ENCODE measurements at regions not wholly inside any gene's neighbourhood (a gene's known extent, or its start where the extent isn't known, plus 50 kb on each side); places are given as distances from the start of the nearest gene placed in this dataset.

DNA sequence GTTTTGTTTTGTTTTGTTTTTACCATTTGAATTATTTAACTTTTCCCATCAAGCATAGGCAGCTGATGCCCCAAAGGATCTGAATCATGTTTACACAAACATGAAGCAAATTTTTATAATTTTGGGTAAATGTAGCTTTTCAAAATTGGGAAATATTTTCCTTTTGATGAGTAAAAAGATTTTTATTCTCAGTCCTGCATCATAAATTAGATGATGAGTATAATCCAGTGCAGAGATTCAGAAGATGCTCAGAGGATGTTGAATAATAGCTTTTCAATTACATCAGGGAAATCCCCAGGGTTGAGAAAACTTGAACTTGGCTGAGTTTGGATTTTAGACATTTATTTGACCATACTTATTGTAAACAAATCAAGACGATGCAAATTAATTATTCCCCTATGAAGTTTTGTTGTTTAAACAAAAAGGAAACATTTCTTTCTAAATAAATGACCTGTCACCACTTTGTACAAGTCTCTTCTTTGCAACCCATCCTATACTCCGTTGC, 121.7 kb downstream of the FAM204A start:
- no peak for ATAC-seq
- CTCF ChIA-PET: no interaction called here
- intact Hi-C loops (cut with micrococcal nuclease): no loop called here
- TF ChIP-seq, protein P1, sequence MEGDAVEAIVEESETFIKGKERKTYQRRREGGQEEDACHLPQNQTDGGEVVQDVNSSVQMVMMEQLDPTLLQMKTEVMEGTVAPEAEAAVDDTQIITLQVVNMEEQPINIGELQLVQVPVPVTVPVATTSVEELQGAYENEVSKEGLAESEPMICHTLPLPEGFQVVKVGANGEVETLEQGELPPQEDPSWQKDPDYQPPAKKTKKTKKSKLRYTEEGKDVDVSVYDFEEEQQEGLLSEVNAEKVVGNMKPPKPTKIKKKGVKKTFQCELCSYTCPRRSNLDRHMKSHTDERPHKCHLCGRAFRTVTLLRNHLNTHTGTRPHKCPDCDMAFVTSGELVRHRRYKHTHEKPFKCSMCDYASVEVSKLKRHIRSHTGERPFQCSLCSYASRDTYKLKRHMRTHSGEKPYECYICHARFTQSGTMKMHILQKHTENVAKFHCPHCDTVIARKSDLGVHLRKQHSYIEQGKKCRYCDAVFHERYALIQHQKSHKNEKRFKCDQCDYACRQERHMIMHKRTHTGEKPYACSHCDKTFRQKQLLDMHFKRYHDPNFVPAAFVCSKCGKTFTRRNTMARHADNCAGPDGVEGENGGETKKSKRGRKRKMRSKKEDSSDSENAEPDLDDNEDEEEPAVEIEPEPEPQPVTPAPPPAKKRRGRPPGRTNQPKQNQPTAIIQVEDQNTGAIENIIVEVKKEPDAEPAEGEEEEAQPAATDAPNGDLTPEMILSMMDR (conservative IDR thresholded peaks at IDR 0.05; ENCODE audit: low read depth, low read length): no peak
- TF ChIP-seq EZH2 (IDR thresholded peaks at IDR 0.05; ENCODE audit: low read length, unreplicated experiment) (no peak), EZH2phosphoT487 (IDR thresholded peaks at IDR 0.05; ENCODE audit: borderline replicate concordance, low read length) (no peak)
- Histone ChIP-seq H4K20me1 (ENCODE audit: low read length) (no peaks in the 10 kb centered on the region), H3K9ac (ENCODE audit: low read length) (no peak overlapping the region), H3K9me3 (ENCODE audit: low read length) (no peaks in the 10 kb centered on the region), H3K27ac (ENCODE audit: low read length) (no peak overlapping the region), H3K9me2 (replicated peaks; ENCODE audit: low read length) (no peaks in the 10 kb centered on the region), H3K4me1 (ENCODE audit: insufficient read depth, low read length) (no peaks in the 10 kb centered on the region), H3K4me2 (ENCODE audit: low read length) (no peak overlapping the region), H2AFZ (ENCODE audit: low read length) (no peak overlapping the region), H3K36me3 (ENCODE audit: low read depth, low read length) (no peaks in the 10 kb centered on the region), H3K4me3 (ENCODE audit: low read length) (no peak overlapping the region), H3K27me3 (ENCODE audit: low read length) (peaks cover 40% of the 10 kb centered on the region), H3K79me2 (ENCODE audit: low read length) (no peaks in the 10 kb centered on the region), H3F3A (ENCODE audit: low read length, unreplicated experiment) (no peaks in the 10 kb centered on the region)
- no TSS peak for BruUV-seq (replicated peaks)
- no peak for DNase-seq
- POLR2A ChIA-PET (ENCODE audit: unreplicated experiment): no interaction called here

DNA sequence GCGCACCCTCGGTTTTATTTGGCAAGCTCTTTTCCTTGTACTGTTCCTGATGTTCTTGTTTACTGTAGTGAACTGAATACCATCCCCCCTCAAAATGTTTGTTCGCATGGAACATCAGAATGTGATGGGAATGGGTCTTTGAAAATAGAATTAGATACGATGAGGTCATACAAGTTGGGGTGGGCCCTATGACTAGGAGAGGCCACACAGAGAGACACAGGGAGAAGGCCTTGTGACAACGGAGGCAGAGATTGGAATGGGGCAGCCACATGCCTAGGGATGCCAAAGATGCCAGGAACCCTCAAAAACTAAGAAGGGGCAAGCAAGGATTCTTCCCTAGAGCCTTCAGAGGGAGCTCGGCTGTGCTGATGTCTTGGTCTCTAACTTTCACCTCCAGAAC, 123.6 kb downstream of the FAM204A start:
- Histone ChIP-seq H3F3A (ENCODE audit: low read length, unreplicated experiment) (no peaks in the 10 kb centered on the region), H3K27me3 (ENCODE audit: low read length) (peaks cover 53% of the 10 kb centered on the region), H4K20me1 (ENCODE audit: low read length) (no peaks in the 10 kb centered on the region), H3K9me2 (replicated peaks; ENCODE audit: low read length) (no peaks in the 10 kb centered on the region), H3K36me3 (ENCODE audit: low read depth, low read length) (no peaks in the 10 kb centered on the region), H3K4me3 (ENCODE audit: low read length) (no peak overlapping the region), H3K9me3 (ENCODE audit: low read length) (no peaks in the 10 kb centered on the region), H3K4me1 (ENCODE audit: insufficient read depth, low read length) (no peaks in the 10 kb centered on the region), H3K9ac (ENCODE audit: low read length) (no peak overlapping the region), H2AFZ (ENCODE audit: low read length) (no peak overlapping the region), H3K79me2 (ENCODE audit: low read length) (no peaks in the 10 kb centered on the region), H3K27ac (ENCODE audit: low read length) (no peak overlapping the region), H3K4me2 (ENCODE audit: low read length) (no peak overlapping the region)
- TF ChIP-seq, protein P1 (conservative IDR thresholded peaks at IDR 0.05; ENCODE audit: low read depth, low read length): no peak
- TF ChIP-seq EZH2phosphoT487 (IDR thresholded peaks at IDR 0.05; ENCODE audit: borderline replicate concordance, low read length): no peak
- TF ChIP-seq EZH2 (IDR thresholded peaks at IDR 0.05; ENCODE audit: low read length, unreplicated experiment): no peak
- no peak for DNase-seq
- ChIA-PET POLR2A (ENCODE audit: unreplicated experiment) (no interaction called here), CTCF (no interaction called here)
- BruUV-seq (replicated peaks): no TSS peak
- intact Hi-C loops (cut with micrococcal nuclease): no loop called here
- ATAC-seq: no peak

DNA sequence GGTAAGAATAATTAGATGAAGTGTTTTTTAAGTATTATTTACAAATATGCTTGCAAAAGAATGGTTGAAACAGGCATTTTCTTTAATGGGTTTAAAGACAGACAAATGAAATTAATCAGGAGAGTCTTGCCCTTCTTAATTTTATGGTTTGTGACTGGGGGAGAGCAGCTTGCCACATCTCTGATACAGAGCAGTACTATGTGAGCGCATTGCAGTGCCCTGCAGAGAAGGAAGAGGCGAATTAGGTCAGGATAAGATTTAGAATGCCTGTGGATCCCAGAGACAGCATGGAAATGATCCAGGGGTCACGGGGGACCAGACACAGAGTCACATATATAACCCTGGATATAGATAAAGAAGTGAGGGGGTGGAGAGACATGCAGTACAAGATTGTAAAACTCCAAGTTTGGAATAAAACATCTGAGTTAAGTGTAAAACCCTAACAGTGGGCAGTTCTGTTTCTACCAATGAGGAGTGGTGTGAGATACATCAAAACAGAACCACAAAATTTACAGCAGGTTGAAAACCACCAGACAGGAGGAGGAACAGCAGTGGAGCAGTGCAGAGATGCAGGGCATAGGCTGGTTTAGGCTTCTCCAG, 125.5 kb downstream of the FAM204A start:
- H3K9ac ChIP-seq (ENCODE audit: low read length): no peak overlapping the region
- TF ChIP-seq, protein P1 (conservative IDR thresholded peaks at IDR 0.05; ENCODE audit: low read depth, low read length): no peak
- TF ChIP-seq EZH2phosphoT487 (IDR thresholded peaks at IDR 0.05; ENCODE audit: borderline replicate concordance, low read length): no peak
- TF ChIP-seq EZH2 (IDR thresholded peaks at IDR 0.05; ENCODE audit: low read length, unreplicated experiment): no peak
- H3K79me2 ChIP-seq (ENCODE audit: low read length): no peaks in the 10 kb centered on the region
- no peaks in the 10 kb centered on the region for H4K20me1 ChIP-seq (ENCODE audit: low read length)
- H3K4me1 ChIP-seq (ENCODE audit: insufficient read depth, low read length): no peaks in the 10 kb centered on the region
- H2AFZ ChIP-seq (ENCODE audit: low read length): no peak overlapping the region
- no peak overlapping the region for H3K27ac ChIP-seq (ENCODE audit: low read length)
- H3K4me2 ChIP-seq (ENCODE audit: low read length): no peak overlapping the region
- H3K36me3 ChIP-seq (ENCODE audit: low read depth, low read length): no peaks in the 10 kb centered on the region
- H3K9me2 ChIP-seq (replicated peaks; ENCODE audit: low read length): no peaks in the 10 kb centered on the region
- peaks cover 51% of the 10 kb centered on the region for H3K27me3 ChIP-seq (ENCODE audit: low read length)
- ATAC-seq: no peak
- no peak overlapping the region for H3K4me3 ChIP-seq (ENCODE audit: low read length)
- POLR2A ChIA-PET (ENCODE audit: unreplicated experiment): no interaction called here
- intact Hi-C loops (cut with micrococcal nuclease): no loop called here
- BruUV-seq (replicated peaks): no TSS peak
- no peaks in the 10 kb centered on the region for H3K9me3 ChIP-seq (ENCODE audit: low read length)
- DNase-seq: no peak
- H3F3A ChIP-seq (ENCODE audit: low read length, unreplicated experiment): no peaks in the 10 kb centered on the region
- CTCF ChIA-PET: interaction anchor here (0.7 kb wide), 1 partner anchor 18 kb away, joined by 3 read pairs; no protein-coding TSS in a partner anchor

All from PC-3 (cell line).